ENCODE measurements at regions not wholly inside any gene's neighbourhood (a gene's known extent, or its start where the extent isn't known, plus 50 kb on each side); places are given as distances from the start of the nearest gene placed in this dataset.

- Histone ChIP-seq H3K9ac (ENCODE audit: insufficient read depth in 1 of 2, low read depth in 2 of 2, low read length in 2 of 2) (no peak overlapping the region), H4K20me1 (replicated peaks; ENCODE audit: control insufficient read depth, insufficient read depth, low read length) (no peaks in the 10 kb centered on the region), H3K4me2 (ENCODE audit: insufficient read depth, low read length) (no peak overlapping the region), H3K36me3 (ENCODE audit: control insufficient read depth, insufficient read depth, low read length) (no peaks in the 10 kb centered on the region), H3K9me3 (replicated peaks; ENCODE audit: control insufficient read depth, insufficient read depth, low read depth, low read length) (no peaks in the 10 kb centered on the region), H3K9me1 (ENCODE audit: control insufficient read depth, insufficient read depth, low read length) (no peaks in the 10 kb centered on the region), H3K4me3 (no peak overlapping the region), H3K79me2 (ENCODE audit: control insufficient read depth, insufficient read depth, low read length) (no peaks in the 10 kb centered on the region), H3K4me1 (replicated peaks in 1 of 2; ENCODE audit: control insufficient read depth in 2 of 2, insufficient read depth in 2 of 2, low read length in 2 of 2) (no peaks in the 10 kb centered on the region), H2AFZ (ENCODE audit: low read depth, low read length) (no peak overlapping the region), H3K27ac (ENCODE audit: extremely low read depth, low read depth, low read length) (no peak overlapping the region), H3K27me3 (ENCODE audit: control insufficient read depth in 2 of 2, insufficient read depth in 2 of 2, low read length in 2 of 2) (no peaks in the 10 kb centered on the region)
- FAIRE-seq (peak; percentile 48), DNase-seq (ENCODE audit: extremely low read depth in 1 of 4, low spot score in 3 of 4) (no peak), ATAC-seq (no peak)
- CTCF ChIA-PET (ENCODE audit: low intra/inter-chr PET ratio): no interaction called here
- BruUV-seq (replicated peaks): no TSS peak
- intact Hi-C loops (cut with micrococcal nuclease) (no loop called here), in situ Hi-C loops (cut with MboI) (no loop called here)
- WGBS (ENCODE audit: insufficient coverage, low coverage, missing lambda C conversion rate): 41% methylated on average over 1 of the region's 1 CpG
- POLR2A ChIA-PET: interaction anchor here (1.0 kb wide), 1 partner anchor 9 kb away, joined by 3 read pairs; no protein-coding TSS in a partner anchor
- TF ChIP-seq TRIM28 (IDR thresholded peaks at IDR 0.05) (peak; percentile 98), PHF20 (IDR thresholded peaks at IDR 0.05; ENCODE audit: partially characterized antibody) (no peak), ZNF561 (CRISPR knock-in tag; conservative IDR thresholded peaks at IDR 0.05) (no peak), TAF1 (IDR thresholded peaks at IDR 0.05; ENCODE audit: control insufficient read depth, extremely low read depth, insufficient read depth, low read length, severe bottlenecking) (no peak), KAT7 (CRISPR knock-in tag; IDR thresholded peaks at IDR 0.05; ENCODE audit: borderline replicate concordance) (no peak), MGA (IDR thresholded peaks at IDR 0.05) (0 out of 2 replicates have a peak, but pooled peaks have one; percentile 20), ZNF3 (CRISPR knock-in tag; IDR thresholded peaks at IDR 0.05) (no peak), TRIM24 (IDR thresholded peaks at IDR 0.05) (peak in 1 of 2 experiments; percentile 75; a peak in 2 of 4 replicates), ZNF280A (IDR thresholded peaks at IDR 0.05; ENCODE audit: low read depth, partially characterized antibody) (peak; percentile 75)
These were observed 374.8 kb downstream of the ZFHX3 start for GRCh38 chr16:72673118-72673517.

Measured in K562 (cell line).